ENCODE measurements at regions not wholly inside any gene's neighbourhood (a gene's known extent, or its start where the extent isn't known, plus 50 kb on each side); places are given as distances from the start of the nearest gene placed in this dataset.

GRCh38 chr5:89211836-89212235 is 328.9 kb upstream of the MEF2C start:
- TF ChIP-seq CTCF (IDR thresholded peaks at IDR 0.05; ENCODE audit: control extremely low read depth in 1 of 3, insufficient read depth in 1 of 3, low read depth in 1 of 3, low read length in 3 of 3) = no peak
- TF ChIP-seq CHD2 (IDR thresholded peaks at IDR 0.05; ENCODE audit: low read length) = no peak
